ENCODE measurements at regions not wholly inside any gene's neighbourhood (a gene's known extent, or its start where the extent isn't known, plus 50 kb on each side); places are given as distances from the start of the nearest gene placed in this dataset.

DNA sequence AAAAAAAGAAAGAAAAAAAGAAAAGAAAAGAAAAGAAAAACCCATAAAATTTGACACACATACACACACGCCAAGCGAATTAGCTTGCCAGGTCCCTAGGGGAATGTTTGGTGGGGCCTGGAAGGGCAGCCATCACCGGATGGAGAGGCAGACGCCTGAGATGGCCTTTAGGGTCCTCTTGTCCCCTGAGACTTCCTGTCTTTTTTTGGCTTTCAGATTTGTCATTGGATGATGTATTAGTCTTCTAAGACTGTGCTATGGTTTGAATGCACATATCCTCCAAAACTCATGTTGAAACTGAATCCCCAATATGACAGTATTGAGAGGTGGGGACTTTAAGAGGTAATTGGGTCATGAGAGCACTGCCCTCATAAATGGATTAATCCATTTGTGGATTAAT is 211.8 kb downstream of the TOMM20 start:
- no peak for TF ChIP-seq ZFP41 (tag by site-specific recombination; IDR thresholded peaks at IDR 0.05; ENCODE audit: borderline replicate concordance)
- TF ChIP-seq, protein P1, sequence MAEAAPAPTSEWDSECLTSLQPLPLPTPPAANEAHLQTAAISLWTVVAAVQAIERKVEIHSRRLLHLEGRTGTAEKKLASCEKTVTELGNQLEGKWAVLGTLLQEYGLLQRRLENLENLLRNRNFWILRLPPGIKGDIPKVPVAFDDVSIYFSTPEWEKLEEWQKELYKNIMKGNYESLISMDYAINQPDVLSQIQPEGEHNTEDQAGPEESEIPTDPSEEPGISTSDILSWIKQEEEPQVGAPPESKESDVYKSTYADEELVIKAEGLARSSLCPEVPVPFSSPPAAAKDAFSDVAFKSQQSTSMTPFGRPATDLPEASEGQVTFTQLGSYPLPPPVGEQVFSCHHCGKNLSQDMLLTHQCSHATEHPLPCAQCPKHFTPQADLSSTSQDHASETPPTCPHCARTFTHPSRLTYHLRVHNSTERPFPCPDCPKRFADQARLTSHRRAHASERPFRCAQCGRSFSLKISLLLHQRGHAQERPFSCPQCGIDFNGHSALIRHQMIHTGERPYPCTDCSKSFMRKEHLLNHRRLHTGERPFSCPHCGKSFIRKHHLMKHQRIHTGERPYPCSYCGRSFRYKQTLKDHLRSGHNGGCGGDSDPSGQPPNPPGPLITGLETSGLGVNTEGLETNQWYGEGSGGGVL (tag by site-specific recombination; IDR thresholded peaks at IDR 0.05) = no peak

Measured in HEK293 (cell line).